NCI-H2107 treated with DMSO at 0.1 percent for 48 hours (cell line): ENCODE measurements at regions not wholly inside any gene's neighbourhood (a gene's known extent, or its start where the extent isn't known, plus 50 kb on each side); places are given as distances from the start of the nearest gene placed in this dataset.
"Not testable (repeated sequence)": the region's sequence is repeated elsewhere in the genome, so short reads cannot be mapped to it uniquely, and the experiment has no call there.

Experiments
- DNase-seq: peaks from one replicate; lab custom pipeline; 2025; ENCODE audit not compliant: unreplicated experiment; lab: John Stamatoyannopoulos, UW

DNA sequence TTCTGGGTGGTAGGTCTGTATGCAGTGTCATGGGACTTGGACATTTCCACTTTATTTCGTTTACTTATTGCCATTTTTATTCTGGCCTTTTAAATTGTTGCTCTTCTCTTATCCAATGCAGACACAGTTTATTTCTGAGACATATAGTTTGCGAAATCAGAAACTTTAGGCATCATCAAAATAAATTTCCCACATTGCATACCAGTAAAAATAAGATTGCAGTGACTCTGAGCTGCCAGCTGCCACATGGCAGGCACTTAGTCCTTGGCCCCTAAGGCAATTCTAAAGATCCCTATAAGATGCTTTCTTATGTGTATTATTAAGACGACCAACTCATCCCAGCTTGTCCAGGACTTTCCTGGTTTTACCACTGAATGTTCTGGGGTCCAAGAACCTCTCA lies 81.8 kb upstream of the ANKRD1 start:
- DNase-seq = no peak

DNA sequence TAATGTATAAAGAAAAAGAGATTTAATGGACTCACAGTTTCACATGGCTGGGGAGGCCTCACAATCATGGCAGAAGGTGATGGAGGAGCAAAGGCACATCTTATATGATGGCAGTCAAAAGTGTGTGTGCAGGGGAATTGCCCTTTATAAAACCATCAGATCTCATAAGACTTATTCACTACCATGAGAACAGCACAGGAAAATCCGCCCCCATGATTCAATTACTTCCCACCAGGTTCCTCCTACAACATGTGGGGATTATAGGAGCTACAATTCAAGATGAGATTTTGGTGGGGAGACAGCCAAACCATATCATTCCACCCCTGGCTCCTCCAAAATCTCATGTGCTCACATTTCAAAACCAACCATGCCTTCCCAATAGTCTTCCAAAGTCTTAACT lies 82.5 kb upstream of the ANKRD1 start:
- DNase-seq = not testable (repeated sequence)

DNA sequence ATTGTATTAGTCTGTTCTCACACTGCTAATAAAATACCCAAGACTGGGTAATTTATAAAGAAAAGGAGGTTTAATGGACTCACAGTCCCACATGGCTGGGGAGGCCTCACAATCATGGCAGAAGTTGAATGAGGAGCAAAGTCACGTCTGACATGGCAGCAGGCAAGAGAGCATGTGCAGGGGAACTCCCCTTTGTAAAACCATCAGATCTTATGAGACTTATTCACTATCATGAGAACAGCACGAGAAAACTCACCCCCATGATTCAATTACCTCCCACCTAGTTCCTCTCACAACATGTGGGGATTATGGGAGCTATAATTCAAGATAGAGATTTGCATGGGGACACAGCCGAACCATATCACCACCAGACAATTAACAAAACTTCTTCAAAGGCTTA lies 84.4 kb upstream of the ANKRD1 start:
- not testable (repeated sequence) for DNase-seq

DNA sequence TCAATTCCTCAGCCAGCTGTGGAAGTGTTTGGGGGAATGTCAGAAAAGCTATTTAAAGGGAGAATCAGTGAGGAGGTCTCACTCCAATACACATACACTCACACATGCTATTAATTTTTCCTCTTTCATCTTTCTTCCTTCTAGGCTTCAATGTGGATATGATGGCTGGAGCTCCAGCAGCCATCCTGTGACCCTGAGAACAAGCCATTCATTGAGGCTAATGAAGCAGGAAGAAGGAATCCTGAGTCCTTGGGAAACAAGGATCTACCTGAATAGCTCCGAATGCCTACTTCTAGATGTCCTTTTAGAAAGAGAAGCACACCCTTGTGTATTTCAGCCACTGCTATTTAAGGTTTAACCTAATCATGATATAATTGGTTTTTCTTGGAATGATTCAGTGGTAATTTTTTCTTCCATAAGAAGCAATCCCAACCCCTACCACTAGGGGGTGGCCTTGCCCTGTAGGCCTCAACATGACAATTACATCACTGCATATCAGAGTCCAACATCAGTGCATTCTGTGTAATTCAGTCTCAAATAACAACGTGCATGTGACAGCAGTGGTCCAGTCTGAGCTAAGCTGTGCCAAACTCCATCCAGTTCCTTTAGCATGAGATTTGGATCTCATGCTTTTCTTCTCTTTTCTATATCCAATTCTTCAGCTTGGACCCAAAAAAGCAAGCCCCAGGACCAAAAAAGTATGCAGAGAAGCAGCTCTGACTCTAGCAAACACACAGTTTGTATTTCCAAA lies 85.3 kb upstream of the ANKRD1 start:
- DNase-seq = peak; percentile 56

DNA sequence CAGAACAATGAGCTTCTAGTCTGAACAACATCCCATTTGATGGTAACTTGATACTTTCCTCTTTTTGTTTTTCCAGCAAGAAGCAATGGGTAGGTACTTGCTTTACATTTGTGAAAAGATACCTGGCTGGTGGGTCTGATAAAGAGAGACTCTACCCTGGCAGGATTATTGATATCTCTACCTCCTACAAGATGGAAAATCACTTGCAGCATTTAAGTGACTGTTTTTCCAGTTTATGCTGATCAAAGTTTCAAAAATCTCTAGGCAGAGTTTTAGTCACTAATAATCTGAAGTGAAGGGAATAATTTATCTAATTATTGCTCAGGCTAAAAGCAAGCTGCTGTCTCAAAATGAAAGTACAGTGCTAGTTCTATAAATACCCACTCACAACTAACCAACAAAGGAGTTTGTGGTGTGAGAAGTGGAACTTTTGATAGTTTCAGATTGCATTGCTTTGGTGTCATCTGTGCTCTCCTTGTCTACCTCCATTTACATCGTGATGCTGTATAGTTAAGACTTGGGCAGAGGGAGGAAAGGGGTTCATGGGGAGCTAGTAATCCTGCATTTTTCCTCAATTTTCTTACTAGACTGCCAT lies 86.0 kb upstream of the ANKRD1 start:
- no peak for DNase-seq

DNA sequence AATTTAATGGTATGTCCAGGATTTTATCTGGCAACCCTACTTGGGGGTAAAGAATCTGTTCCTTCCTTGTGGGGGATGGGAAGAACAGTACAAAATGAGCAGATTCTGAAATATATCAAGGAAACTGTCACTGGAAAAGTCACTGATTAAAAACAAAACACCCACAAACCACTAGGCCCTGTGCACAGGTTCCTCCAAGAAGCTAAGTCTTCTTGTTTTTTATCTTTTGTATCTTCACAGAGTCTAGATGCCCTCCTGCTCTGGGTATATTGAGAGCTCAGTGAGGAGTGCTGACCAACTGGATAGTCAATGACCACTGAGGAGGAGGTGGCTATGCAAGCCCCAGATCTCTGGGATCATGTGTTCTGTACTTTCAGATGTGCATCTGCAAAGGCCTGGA lies 86.8 kb upstream of the ANKRD1 start:
- no peak for DNase-seq

DNA sequence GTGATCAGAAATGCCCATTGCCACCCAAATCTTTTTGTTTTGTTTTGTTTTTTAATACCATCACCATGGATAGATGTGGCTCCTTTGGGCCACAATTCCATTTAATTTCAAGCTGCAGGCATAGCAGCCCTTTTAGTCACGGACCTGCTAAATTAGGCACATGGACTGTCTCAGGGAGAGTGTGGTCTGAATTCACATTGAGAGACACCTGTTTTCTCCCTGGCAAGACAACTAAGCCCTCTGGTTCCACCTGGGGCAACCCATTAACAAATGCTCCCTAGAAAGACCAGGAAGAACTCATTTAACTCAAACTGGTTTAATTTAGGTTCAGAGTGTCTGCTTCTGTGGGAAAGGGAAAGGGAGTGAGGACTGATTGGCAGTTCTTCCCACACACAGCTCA lies 88.2 kb upstream of the ANKRD1 start:
- no peak for DNase-seq

DNA sequence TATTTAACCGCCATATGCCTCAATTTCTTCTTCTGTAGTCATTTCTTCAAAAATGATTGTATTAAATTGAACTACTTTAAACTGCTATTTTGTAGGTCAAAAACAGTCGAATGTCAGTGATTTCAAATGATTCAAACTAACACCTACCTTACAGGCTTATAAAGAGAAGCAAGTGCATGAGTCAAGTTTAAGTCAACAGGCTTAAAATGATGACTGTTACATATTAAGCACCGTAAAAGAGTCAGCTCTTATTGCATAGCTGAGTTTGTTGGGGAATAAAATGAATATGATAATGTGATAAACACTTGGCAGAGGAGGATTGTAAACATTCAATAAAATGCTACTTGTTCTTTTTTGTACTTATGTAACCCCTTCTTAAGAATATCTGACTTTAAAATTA lies 90.1 kb upstream of the ANKRD1 start:
- no peak for DNase-seq

DNA sequence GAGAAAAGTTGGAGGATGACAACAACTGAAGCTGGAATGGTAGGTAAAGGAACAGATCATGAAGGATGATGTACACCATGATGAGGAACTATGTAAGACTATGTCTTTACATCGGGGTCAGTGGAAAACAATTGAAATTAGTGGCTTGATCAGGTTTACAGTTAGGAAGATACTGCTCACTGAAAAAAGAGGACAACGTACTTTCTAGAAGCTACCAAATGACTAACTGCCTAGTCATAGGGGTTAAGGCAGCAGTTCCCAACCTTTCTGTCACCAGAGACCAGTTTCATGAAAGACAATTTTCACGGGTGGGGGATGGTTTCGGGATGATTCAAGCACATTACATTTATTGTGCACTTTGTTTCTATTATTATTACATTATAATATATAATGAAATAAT lies 91.6 kb upstream of the ANKRD1 start:
- DNase-seq = no peak

DNA sequence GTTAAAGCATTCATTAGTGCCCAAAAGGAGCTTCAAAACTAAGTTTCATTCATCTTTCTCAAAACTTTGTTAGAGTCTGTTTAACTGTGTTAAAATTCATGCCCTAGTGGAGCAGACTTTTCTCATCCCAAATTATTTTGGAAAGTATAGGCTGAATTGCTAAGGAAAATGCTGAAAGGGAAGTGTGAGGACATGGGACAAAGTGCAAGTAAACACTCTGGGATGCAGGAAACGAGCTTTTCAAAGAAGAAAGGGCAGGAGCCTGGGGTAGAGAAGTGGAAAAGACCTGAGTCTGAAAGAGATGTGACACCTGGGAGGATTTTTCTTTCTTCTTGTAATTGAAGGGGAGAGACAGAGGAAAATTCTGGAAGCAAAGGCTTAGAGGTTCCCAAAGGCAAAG lies 93.1 kb upstream of the ANKRD1 start:
- DNase-seq = no peak

DNA sequence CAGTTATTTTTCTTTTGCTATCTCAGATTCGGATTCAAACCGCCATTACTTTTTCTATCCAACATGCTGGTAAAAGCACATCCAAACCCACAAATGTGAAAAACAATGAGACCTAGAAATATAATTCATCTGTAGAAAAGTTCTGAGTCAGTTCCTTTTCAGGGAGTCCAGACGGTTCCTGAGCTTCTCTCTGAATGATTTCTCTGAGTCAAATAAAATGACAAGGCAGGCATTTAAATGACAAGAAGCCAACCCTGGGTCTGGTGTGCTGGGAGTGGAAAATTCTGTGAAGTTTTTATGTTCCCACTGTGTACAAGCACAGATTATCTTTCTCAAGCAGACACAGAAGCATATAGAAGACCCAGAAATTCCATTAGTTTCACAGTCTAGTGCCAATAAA lies 96.3 kb upstream of the ANKRD1 start:
- DNase-seq = no peak

DNA sequence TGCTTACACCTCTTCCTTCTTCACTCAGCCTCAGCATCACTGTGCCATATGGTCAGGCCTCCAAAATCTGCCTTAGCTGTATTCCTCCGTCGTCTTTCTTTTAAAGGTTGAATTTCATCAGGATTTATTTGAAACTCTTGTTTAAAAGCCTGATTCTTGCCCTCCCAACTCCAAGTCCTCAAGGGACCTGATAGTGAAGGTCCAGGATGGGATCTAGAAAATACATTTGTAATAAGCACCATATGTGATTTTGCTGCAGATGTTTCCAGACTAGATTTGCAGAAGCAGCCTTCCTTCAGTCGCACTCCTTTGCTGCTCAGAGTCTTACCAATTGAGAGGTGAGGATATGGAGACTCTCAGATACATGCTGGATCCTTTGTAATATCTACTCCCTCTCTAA lies 101.0 kb upstream of the ANKRD1 start:
- no peak for DNase-seq

DNA sequence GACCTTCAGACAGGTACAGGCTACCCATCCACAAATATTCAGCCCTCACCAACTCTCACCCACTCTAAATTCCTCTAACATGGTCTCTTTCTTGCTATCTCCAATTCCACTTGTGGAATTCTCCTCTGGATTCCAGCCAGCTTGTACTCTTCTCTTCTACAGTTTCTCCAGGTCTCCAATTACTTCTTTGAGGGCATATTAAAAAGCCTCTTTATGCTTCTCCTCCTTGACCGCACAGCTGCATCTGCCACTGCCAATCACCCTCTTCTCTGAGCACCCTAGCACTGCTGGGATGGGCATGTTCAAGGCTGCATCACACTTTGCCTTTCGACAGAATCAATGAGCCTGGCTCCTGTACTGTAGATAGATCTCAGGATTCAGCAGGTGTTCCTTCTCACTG lies 101.5 kb upstream of the ANKRD1 start:
- no peak for DNase-seq

DNA sequence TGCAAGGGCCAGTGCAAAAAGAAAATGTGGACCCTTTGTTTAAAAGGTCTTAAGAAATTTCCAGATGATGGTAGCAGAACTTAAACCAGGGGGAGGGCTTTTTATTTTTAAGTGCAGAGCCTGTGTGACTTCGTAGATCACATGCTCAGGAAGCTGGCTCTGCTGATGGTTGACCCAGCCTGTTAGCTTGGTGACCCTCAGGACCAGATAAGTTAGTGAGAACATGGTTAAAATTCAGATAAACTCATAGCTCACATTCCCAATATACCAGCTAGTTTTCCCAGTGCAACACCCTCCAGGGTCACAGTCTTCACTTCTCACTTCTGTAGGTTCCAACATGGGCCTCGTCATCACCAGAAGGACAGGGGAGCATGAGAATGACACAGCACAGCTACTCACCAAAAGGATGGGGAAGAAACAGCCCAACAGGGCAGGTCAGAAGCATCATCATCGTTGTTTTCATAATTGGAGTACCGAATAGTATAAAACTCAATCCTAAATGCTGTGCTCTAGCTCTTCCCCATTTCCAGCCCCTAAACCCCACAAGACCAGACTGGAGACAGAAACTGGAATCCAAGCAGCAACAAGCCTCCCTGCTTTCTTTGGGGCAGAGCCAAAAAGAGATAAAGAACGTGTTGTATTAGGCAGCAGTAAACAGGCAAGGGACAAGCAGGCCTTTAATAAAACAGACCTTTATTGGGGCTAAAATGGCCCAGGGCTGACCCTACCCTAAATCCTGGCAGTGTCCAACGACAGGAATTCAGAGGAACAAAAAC lies 102.2 kb upstream of the ANKRD1 start:
- no peak for DNase-seq

DNA sequence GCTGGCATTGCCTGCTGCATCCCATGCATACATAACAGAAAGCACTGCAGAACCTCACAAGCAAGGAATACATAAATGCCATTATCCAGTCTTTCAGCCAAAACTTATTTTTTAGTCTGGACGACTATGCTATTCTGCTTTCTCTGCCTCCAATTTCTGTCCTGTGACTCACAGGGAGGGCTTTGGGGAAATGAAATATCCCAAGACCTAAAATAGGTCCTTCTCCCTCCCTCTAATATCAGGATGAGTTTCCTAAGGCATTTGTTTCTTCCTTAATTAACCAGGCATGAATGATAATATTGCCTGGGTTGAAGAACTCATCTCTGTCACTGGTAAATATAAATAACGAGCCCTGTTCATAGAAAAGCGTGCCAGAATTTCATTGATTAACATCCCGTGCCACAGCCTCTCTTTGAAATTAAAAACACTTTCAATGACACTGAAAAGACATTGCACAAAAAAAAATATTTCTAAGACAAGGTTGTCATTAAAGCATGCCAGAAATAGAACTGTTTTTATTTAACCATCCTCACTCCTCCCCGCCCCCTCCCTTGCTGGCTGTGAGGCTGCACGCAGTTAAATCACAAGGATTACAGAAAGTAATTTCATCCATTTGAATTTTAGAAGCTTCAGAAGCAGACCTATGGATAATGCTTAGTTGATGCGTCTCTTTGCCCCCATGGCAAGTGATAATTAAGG lies 103.0 kb upstream of the ANKRD1 start:
- DNase-seq = no peak

DNA sequence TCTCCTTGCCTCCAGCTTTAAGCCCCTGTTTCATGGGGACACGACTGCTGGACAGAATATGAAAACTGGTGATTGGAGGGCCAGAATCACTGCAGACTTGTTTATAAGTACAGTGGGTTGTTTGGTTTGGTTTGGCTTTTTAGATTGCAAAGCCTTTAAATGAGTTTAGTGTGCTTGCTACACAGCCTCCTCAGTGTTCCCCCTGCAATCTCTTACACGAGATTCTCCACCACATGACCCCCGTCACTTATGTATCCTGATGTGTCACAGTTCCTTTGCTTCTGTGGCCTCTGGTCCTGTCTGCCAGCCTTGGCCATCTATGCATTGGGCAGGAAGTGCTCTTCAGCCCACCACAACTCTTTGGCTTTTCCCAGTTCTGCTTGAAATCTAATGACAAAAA lies 103.7 kb upstream of the ANKRD1 start:
- no peak for DNase-seq

DNA sequence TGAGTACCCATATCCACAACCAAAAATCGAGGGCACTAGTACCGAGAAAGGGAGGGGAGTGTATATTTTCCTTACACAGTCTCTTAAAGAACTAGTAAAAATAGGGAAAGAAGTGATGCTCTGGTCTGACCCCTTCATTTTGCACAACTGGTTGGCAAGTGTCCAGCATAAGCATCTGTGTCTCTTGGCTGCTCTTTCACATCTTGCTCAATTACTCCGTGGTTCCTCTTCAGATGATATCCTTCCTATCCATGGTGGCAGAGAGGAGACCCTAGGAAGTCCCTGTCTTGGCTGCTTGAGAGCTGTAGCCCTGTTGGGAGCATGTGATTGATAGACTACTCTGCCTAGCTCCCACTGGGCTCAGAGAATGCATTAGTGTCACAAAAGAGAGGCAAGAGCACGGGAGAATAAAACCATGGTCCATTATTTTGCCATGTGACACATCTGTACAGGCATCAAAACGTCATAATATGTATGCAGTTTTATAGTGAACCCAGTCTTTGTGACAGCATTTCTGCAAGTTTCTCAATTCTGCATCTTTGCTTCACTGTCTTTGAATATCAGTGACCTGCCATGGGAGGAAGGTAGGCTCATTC lies 111.8 kb upstream of the ANKRD1 start:
- no peak for DNase-seq

DNA sequence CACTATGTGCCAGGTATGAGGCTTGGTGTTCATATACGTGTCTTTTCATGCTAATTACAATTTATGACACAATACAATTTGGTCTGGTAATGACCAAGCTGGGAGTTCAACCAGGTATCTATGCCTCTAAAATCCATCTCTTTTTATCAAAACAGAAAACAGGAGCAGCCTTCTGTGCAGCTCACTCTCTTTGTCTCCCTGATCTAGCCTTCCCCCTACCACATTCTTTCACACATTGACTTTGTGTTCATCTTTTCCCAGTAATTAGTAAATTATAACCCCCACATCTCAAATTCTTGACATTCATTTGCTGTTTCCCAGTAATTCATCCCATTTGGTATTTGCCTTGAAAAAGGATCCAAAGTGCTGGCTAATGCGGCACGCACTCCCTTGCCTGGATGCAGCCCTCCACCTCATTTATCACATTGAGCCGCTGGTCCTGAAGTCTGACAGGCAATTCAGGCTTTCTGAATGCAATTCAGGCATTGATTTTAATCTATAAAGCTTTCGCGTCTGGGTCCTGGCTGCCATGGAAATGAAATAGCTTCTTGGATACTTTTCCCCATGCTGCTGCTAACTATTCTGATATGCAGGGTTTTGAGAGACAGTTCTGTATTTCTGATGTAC lies 112.5 kb upstream of the ANKRD1 start:
- DNase-seq = no peak

DNA sequence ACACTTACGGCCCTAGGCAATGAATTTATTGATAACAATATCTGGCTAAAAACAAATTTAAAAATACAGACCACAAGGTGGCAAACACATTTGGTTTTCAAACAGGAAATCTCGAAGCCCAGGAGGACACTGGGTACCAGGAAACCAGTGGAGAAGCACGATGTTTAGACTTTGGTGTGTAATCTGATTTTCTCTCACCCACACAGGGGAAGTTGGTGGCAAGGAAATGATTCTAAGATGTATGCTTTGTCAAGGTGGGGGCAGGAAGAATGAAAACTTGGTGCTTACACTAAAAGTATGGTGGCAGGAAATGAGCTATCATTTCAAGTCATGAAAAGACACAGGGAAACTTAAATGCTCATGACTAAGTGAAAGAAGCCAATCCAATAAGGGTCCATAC lies 113.2 kb upstream of the ANKRD1 start:
- DNase-seq = no peak

DNA sequence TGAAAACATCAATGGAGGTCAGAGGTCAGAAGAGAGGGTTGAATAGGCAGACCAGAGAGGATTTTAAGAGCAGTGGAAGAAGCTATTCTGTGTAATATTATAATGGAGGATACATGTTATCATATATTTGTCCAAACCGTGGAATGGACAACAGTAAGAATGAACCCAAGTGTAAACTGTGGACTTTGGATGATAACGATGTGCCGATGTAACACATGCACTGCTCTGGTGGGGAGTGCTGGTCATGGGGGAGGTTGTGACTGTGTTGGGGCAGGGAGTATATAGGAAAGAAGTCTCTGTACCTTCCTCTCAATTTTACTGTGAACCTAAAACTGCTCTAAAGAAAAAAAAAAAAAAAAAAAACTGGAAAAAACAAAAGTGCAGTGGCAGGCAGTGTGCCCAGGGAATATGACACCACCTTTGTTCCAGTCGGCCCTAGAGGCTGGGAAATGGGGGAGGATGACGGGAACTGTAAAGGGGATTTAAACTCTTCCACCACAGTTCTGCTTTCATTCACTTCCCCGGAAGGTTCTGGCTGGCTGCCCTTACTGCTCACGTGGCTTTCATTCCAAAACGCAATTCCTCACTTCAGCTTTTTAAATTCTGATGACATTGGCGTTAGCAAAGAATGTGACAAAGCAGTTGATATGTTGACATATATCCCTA lies 113.7 kb upstream of the ANKRD1 start:
- DNase-seq = peak; percentile 39
